GM18909 (cell line): ENCODE measurements at regions not wholly inside any gene's neighbourhood (a gene's known extent, or its start where the extent isn't known, plus 50 kb on each side); places are given as distances from the start of the nearest gene placed in this dataset.

Experiments
- ATAC-seq: cut with Tn5 transposase; IDR thresholded peaks from one replicate; pipeline ENCODE4 v1.9.1; 2021; ENCODE audit warnings: mild to moderate bottlenecking; ENCODE audit not compliant: unreplicated experiment, poor library complexity

DNA sequence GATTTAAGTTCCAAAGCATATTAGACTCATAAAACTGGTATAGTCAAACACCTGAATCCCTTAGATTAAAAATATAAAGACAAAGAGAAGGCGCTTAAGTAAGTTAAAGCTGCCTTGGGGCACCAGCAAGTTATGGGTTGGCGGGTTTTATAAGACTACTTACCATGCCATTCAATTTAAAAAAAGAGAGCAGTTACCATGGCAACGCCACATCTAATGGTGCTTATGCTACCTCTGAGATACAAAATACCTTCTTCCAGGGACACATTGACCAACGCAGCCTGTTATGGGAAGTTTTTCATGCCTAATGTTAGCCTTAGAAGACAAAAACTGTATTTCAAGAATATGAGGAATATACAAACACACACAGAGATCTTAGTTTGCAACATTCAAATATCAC lies 713.6 kb downstream of the RNF144B start:
- no peak for ATAC-seq

DNA sequence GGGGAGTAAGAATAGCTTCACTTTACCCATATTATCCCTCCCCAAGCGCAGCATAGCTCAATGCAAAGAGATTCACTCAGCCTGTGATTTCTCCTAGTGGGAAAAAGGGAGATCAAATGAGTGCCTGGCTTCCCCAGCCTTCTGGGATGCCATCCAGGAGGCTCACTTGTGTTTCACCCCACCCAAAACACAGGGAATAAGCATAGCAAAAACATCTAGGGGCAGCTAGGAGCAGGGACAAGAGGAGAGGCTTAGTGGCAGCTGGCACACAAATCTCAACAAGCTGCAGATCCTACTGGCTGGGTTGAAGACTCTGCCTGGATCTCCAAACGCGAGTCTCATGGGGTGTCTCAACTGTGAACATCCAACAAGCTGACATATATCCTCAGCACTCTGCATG lies 715.8 kb downstream of the RNF144B start:
- ATAC-seq = no peak

DNA sequence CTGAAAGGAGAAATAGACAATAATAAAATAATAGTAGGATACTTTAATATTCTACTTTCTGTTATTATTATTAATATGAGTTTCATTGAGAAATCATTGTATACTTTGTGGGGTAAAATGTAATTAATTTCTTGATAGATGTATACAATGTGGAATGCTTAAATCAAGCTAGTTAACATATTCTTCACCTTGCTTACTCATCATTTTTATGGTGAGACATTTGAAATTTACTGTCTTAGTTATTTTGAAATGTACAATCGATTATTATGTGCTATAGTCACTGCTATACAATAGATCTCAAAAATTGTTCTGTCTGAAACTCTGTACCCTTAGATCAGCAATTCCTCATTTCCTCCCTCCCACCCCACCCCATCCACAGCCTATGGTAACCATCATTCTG lies 720.3 kb downstream of the RNF144B start:
- ATAC-seq = no peak

DNA sequence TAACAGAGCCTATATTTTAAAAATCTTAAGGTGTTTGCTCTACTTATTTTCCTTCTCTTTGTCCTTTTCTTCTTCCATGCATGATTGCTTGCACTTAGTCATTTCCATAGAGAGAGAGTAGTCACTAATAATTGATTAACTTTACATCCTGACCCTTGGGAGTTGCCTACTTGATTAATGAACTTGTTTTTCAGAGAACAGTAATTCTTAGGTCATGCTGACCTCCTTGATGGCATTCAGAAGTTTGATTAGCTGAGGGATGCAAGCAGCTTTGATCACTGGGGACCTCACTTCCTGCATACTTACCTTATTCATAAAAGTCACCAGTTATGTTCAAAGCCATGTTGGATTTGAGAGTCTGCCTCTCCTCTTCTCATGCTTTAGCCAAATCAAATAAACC lies 715.6 kb upstream of the ID4 start:
- no peak for ATAC-seq

DNA sequence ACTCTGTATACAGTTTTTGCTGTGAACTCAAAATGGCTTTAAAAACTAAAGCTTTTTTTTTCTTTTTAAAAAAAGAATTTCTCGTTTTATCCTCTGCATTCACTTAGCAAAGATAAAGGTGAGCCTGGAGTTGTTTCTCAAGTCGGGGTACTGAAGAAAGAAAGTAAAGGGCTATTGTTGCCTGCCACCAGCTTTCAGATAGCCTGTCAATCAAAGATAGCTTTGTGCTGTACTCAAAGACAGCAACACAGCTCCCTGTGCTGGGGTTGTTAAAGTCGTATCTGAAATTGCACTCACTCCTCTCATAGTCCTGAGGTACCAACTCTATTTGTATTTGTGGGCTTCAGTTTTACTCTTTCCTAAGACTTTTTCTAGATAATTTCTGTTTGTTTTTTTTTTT lies 710.1 kb upstream of the ID4 start:
- no peak for ATAC-seq

DNA sequence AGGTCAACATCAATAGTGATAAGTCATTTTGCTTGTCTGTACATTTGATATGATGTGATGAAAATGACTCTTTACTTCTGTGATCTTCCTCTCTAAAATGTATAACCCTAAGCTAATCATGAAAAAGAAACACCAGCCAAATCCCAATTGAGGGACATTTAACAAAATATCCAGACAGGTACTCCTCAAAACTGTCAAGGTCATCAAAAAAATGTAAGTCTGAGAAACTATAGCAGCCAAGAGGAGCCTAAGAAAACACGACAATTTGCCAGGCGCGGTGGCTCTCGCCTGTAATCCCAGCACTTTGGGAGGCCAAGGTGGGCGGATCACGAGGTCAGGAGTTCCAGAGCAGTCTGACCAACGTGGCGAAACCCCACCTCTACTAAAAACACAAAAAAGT lies 708.5 kb upstream of the ID4 start:
- ATAC-seq = no peak

DNA sequence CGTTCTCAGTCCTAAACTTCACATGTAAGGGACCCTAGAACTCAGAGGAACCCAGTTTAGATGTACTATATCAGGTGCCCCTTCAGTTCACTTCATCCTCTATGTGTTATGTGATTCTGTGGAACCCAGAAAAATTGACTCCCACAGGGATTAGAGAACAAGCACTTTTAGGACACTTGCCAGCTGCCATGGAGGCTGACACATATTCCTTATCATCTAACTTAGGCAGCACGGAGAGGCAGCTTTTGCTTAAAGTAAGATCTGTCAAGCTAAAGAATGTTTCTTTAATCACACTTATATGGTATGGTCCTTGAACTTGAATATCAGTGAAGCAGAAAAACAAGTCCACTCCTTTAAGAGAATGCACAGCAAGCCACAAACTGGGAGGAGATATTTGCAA lies 701.5 kb upstream of the ID4 start:
- ATAC-seq = no peak

DNA sequence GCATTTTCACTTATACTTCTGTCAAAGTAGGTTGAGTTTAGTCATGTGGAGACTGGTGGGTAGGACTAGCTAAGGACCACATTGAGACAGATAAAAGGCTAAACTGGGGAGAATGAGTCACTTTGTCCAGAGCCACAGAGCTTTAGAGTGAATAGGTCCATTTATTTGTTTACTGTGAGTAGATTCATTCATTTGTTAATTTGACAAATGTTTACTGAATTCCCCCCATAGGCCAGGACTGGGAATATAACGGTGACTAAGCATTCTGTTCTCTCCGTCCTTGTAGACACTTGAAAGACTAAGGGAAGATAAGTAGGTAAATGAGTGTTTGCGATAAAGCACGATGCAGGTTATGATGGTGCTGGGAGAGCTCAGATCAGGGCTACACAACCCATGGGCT lies 699.7 kb upstream of the ID4 start:
- ATAC-seq = no peak

DNA sequence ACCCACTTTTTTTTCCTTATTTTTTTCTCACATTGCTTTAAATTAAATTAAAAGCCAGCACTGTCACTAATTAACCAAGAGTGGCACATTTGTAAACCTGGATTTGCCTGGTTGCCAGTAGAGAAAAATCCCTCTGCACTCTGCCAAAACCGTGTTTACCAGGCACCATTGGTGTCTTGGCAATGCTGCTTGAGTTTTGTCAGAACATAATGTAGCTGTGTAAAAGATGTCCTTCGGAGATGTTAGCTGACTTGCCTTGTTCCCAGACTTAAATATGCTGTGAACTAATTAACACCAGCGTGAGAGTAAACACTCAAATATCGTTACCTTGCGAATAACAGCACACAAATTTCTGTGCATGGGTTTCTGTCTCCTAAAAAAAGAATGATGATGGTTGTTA lies 694.9 kb upstream of the ID4 start:
- no peak for ATAC-seq

DNA sequence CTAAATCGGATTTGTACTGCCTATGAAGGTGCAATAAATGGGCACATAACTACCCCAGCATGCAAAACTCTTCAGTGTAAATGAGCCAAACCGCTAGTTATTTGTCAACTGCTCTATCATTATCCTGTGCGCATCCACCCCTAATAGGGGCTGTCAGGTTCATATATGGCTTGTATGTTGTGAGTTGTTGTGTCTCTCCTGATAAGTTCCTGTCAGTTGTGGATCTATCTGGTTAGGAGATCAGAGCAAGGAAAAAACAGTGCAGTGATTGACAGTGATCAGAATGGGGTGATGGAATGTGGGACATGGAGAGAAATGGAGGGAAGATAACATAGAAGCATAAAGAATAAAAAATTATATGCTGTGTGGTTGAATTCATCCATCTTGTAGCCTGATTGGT lies 686.9 kb upstream of the ID4 start:
- no peak for ATAC-seq

DNA sequence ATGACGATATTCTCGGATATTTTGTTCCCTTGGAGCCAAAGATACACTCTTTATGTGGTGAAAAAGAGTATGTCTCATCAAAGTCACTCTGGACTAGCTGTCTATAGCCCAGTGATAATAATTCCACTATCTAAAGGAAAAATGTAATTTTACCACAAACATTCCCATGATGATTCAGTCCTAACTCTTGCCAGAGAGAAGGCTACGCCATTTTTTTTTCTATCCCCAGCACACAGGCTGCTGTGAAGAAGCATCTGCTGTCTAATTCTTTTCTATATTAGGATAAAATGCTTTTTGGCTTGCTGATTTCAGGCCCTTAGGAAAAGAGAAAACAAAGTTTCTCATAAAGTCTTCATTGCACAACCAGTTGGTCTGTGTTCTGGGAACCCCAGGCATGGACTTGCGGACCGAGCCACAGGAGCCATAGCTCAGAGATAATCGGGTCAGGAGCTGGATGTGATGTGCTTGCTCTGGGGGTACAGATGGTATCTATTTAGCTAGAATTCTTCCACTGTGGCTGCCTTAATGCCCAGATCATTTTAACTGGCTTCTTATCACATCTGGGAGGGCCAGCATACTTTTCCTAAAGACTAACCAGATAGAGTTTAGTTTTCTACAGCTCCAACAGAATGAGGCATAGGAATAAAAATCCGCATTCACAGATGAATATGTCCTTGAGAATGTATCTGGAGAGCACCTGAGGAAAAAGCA lies 683.7 kb upstream of the ID4 start:
- no peak for ATAC-seq

DNA sequence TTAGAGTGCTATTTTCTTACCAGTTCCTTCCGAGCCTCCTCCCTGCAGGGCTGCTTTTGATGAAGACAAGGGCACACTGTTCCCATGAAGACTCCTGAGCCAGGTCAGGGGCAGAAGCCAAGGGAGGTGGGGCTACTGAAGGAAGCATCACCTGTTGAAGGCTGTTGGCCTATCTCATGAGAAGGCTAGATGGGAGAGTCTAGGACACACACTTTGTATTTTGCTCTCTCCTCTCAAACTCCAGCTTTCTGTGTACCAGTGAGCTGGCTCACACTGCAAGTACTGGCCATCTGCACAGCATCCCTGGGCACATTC lies 683.2 kb upstream of the ID4 start:
- ATAC-seq = no peak

DNA sequence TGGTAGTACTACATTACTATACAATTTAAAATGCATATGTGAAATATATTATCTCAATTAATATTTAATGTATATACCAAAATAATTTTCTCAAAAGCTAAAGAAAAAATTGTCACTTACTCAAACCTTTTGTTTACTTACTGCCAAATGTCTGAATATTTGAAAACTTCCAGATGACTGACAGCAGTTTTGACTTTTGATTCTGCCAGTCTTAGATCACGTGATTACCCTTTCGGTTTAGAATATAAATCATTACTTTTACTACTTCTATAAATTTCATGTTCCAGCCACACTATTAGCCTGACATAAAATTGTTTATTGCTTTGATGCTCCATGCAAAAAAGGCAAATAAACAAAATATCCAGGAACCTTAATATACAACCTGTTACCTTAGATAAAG lies 680.7 kb upstream of the ID4 start:
- ATAC-seq = no peak

DNA sequence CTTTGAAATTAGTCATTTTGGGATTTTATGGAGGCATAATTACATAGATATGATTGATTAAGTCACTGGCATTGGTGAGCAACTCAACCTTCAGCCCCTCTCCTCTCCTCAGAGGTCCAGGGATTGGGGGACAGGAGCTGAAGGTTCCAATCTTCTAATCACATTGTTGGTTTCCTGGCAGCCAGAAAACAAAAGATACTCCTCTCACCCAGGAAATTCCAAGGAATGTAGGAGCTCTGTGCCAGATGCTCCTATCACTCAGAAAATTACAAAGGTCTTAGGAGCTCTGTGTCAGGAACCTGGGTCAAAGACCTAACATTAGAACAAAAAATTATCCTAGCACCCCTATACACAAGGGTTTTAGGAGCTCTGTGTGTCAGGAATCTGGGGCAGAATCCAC lies 679.7 kb upstream of the ID4 start:
- no peak for ATAC-seq

DNA sequence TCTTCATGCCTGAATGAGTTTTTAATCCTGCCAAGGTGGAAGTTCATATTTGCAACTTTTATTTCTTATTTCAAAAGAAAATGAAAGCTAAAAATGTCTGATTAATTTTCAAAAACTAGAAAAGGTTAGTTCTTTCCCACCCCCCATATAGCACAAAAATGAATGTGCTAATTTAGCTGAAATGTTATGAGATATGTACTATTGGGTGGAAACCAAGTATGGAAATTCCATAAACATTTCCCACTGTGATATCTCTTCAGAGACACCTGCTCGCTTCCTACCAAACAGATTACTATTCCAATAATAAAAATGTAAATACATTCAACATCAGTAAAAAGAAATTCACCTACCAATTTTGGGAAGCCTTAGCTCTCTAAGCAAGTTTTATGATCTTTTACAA lies 678.6 kb upstream of the ID4 start:
- no peak for ATAC-seq

DNA sequence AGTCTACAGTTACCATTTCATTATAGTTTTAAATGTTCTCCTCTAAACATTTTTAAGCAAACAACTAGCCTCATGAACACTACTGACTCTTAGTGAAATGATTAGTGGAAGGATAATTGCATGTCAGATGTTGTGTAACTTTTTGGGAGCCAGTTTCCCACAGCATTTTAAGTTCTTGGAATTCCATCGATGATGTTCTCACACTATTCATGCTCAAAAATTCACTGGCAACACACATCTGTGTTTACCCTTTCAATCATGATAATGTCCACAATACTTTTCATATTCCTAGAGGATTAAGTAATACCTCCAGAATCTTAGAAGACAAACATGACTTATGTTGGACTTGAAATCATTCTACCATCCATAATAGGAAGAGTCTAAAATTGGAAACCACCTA lies 678.1 kb upstream of the ID4 start:
- no peak for ATAC-seq

DNA sequence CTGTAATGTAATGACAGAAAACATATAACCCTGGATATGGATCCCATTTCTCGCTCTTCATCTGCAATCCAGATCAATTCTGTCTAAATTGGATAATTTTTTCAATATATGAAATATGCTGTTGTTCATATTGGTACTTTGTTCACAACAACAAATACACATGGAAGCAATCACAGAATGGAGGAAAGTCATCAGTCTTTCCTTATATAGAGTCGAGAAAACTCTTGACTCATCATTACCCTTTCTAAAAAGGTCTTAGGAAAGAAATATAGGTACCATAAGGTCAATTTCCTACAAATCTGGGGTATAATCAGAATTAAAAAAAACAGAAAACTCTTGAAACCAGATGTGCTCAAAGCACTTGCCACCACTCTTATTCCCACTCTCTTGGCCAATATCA lies 677.6 kb upstream of the ID4 start:
- ATAC-seq = no peak

DNA sequence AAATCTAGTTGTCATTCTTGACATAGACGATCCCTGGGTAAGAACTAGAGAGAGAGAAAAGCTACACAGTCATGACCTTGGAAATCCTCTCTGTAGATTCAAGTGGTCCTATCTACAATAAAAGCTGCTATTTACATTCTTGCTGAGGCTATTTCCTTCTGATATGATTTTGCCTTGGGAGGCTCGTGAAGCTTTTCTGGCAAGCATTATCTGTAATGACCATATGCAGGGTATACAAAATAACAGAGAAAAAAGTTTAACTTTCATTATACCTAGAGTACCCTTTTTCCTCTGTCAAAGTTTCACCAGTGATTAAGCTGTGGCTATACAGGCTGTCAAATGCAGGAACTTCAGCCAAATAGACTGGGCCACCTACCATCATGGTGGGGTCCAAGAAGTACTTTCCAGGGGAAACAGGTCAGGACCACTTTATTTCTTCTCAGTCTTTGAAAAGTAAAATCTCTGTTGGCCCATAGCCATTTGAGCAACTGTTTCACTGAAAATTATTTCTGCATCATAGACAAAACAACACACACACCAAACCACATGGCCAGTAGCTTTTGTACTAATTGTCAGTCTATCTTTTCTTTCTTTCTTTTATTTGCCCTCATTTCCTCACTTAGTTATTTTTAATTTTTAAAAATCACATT lies 677.0 kb upstream of the ID4 start:
- no peak for ATAC-seq

DNA sequence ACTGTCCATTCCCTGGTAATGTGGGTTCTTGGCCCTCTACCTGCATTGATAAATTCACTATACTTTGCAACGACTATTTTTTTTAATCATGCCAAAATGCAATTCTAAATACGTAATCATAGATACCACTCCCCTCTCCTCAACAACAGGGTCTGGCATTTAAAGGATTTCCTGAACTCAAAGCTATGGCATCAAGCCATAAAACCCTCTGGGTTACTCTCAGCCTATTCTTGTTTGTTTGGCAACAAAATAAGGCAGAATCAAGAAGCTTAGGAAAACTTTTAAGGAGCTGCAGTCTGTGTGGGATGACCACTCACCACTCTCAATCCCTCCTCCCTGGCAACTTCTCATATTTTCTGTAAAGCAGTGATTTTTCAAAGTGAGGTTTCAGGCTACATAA lies 669.9 kb upstream of the ID4 start:
- ATAC-seq = no peak

DNA sequence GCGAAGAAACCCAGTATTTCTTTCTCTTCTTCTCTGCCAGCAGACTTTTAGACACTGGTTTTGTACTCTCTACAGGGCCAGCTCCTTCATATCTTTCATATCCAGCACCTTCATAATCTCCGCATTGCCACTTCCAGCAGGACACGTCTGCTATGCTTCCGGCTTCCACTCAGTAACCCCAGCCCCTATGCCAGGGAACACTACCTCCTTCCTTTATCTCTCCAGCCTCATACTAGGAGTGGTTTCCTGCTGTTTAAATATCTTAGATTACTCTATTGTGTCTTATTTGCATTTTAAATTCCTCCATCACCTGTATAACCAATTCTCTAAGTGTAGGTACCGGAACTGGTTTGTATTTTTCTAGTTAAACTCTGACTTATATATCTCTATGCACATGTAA lies 667.8 kb upstream of the ID4 start:
- no peak for ATAC-seq

DNA sequence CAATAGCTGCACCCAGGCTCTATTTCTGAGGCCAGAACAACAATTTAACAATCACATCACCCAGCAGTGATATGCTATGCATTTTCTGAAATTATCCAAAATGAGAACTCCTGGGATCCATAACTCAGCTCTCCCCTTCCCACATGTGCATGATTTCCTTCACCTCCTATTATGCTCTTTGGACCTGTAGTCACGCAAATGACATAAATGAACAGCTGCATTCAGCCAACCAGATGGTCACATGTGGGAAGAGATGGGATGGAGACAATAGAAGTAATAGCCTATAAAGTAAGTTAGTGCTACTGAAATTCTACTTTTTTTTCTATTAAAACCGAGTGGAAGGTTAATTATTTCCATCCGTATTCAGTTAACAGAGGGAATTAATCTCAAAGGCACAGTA lies 662.1 kb upstream of the ID4 start:
- ATAC-seq = no peak

DNA sequence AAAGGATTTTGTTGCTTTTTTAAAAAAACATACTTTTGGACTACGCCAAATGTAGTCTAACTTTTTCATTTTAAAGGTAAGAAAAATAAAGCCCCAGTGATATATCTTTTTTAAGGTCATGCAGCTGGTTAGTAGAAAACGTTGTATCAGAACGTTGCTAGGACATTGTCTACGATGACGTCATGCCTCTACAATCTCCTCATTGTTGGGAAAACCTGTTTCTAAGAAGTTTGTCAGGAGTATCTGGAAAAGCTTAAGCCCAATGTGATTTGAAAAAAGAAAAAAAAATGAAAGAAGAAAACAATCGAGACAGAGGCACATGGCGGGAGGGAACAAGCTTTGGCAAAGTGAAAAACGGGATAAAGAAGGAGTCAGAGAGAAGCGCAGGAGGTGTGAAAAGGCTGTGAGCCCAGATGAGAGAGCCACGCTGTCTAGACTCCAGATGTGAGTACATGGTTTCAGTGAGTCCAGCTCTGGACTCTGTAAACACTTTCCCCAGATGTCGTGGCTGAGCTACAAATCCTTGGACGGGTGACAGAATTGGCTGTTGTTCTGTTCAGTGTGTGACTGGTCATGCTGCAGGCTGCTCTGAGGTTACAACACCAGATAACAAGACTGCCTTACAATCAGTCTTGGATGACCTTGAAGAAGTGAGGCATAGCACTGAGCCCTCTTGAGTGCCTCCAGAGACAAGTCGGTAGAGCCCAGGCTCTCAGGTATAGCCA lies 656.7 kb upstream of the ID4 start:
- no peak for ATAC-seq
